ENCODE measurements at regions not wholly inside any gene's neighbourhood (a gene's known extent, or its start where the extent isn't known, plus 50 kb on each side); places are given as distances from the start of the nearest gene placed in this dataset.
"Not testable (repeated sequence)": the region's sequence is repeated elsewhere in the genome, so short reads cannot be mapped to it uniquely, and the experiment has no call there.

DNA sequence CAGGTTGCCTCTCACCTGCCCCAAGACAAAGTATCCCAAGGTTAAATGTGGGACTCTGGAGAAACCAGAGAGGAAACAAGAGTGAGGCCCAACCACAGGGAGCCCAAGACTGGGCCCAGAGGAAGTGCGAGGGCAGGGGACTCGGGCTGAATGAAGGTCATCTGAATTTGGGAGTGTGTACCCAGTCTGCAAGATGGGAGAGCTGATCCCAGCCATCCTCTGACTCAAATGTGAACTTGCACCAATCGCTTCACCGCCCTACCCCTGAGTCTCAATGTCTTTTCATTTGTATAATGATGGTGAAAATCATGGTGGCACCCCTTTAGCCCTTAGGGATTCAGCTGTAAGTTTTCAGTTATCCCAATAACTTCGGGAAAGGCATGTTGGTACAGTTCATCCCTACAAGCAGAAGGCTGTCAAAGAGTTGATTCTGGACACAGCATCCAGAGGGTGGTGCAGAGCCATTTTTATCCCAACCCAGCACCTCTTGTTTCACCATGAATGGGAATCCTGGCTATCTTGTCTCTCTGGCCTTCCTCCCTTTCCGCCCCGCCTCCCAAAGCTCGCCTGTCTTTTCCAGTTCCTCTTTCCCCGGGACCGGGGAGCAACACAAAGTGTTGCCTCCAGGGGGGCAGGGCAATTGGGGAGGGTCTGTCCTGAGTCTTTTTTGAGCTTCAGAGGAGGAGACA, 123.4 kb downstream of the NUFIP1 start:
- no peaks in the 10 kb centered on the region for H3K36me3 Mint-ChIP-seq (ENCODE audit: low read depth)
- peaks cover 10% of the 10 kb centered on the region for H3K27me3 Mint-ChIP-seq
- H3K4me1 Mint-ChIP-seq, result peaks cover 2% of the 10 kb centered on the region
- no peaks in the 10 kb centered on the region for H3K9me3 ChIP-seq (ENCODE audit: control insufficient read depth, low read length, poor library complexity, severe bottlenecking)
- DNase-seq (no peak), ATAC-seq (no peak)
- H3K4me3 Mint-ChIP-seq, result no peak overlapping the region
- no peak overlapping the region for H3K27ac Mint-ChIP-seq

DNA sequence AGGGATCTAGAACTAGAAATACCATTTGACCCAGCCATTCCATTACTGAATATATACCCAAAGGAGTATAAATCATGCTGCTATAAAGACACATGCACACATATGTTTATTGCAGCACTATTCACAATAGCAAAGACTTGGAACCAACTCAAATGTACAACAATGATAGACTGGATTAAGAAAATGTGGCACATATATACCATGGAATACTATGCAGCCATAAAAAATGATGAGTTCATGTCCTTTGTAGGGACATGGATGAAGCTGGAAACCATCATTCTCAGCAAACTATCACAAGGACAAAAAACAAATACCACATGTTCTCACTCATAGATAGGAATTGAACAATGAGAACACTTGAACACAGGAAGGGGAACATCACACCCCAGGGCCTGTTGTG, 125.6 kb downstream of the NUFIP1 start:
- not testable (repeated sequence) for H3K27ac Mint-ChIP-seq; H3K4me3 Mint-ChIP-seq; DNase-seq; H3K9me3 ChIP-seq (ENCODE audit: control insufficient read depth, low read length, poor library complexity, severe bottlenecking); H3K4me1 Mint-ChIP-seq; ATAC-seq; H3K36me3 Mint-ChIP-seq (ENCODE audit: low read depth)
- peaks cover 24% of the 10 kb centered on the region for H3K27me3 Mint-ChIP-seq

DNA sequence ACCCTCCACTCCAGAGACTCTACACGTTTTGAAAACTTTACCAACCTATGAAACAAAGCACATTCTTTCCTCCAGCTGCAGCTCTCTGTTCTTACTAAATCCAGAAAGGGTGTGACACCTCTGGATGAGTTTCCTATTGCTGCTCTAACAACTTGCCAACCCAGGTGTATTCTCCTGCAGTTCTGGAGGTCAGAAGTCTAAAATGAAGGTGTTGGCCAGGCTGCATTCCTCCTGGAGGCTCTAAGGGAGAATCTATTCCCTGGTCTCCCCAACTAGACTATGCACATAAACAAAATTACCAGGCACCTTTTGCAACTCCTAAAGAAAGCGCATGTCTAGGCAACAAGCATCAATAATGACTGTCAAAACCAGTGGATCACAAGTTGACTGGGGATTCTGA, 128.8 kb downstream of the NUFIP1 start:
- Mint-ChIP-seq H3K27me3 (peaks cover 47% of the 10 kb centered on the region), H3K27ac (no peak overlapping the region), H3K4me3 (no peak overlapping the region), H3K36me3 (ENCODE audit: low read depth) (peaks cover 2% of the 10 kb centered on the region), H3K4me1 (no peaks in the 10 kb centered on the region)
- DNase-seq (no peak), ATAC-seq (no peak)
- H3K9me3 ChIP-seq (ENCODE audit: control insufficient read depth, low read length, poor library complexity, severe bottlenecking), result no peaks in the 10 kb centered on the region

DNA sequence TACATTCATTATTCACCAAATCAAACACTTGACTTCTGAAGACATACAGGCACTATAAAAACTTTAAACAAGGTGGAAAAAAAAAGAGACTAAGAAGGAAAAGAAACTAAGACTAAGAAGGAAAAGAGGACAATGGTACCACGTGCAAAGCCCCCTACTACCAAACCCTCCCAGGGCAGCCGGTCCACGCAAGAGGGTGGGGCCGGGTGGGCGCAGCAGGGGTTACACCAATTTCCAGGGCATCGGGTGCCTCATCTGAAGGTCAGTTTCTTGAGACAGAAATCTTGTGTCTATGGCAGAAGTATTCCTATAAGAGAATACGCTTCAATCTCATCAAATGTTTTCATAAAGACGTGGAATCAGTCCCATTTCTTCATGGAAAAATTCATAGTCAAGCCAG, 131.5 kb downstream of the NUFIP1 start:
- Mint-ChIP-seq H3K27ac (no peak overlapping the region), H3K4me1 (peaks cover 5% of the 10 kb centered on the region), H3K36me3 (ENCODE audit: low read depth) (peaks cover 2% of the 10 kb centered on the region), H3K4me3 (no peak overlapping the region), H3K27me3 (peaks cover 59% of the 10 kb centered on the region)
- no peak for DNase-seq
- no peaks in the 10 kb centered on the region for H3K9me3 ChIP-seq (ENCODE audit: control insufficient read depth, low read length, poor library complexity, severe bottlenecking)
- no peak for ATAC-seq

DNA sequence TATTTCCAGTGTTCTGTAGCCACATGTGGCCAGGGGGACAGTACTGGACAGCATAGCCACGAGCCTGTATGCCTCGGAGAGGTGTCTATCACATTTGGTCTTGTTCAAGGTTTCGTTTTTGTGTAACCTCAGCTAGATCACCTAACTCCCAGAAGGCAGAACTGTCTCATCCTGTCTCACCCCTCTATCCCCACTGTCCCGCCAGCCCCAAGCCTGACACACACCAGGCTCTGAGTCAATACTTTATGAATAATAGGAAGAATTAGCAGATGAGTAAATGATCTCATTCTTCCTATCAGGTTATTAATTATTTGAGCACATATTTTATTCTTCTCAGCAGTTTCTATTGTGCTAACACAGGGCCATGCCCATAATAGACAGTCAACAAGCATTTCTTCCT, 132.2 kb downstream of the NUFIP1 start:
- H3K36me3 Mint-ChIP-seq (ENCODE audit: low read depth), result peaks cover 2% of the 10 kb centered on the region
- peaks cover 56% of the 10 kb centered on the region for H3K27me3 Mint-ChIP-seq
- DNase-seq, result no peak
- peaks cover 5% of the 10 kb centered on the region for H3K4me1 Mint-ChIP-seq
- no peaks in the 10 kb centered on the region for H3K9me3 ChIP-seq (ENCODE audit: control insufficient read depth, low read length, poor library complexity, severe bottlenecking)
- H3K4me3 Mint-ChIP-seq, result no peak overlapping the region
- no peak for ATAC-seq
- no peak overlapping the region for H3K27ac Mint-ChIP-seq

DNA sequence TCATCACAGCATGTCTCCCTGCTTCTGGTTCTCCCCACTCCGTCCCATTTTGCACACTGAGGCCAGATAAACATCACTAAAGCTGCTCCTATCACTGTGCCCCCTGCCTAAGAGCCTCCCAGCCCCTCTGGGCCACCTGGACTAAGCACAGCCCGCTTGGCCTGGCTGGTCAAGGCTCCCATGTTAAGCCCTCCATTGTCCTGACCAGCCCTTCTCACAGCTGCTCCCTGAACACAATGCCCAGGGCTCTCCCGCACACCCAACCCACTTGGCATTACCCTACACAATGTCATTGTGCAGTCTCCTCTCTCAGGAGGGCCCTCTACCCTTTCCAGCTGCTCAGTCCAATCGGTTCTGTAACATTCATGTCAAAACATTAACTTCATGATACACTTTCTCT, 133.4 kb downstream of the NUFIP1 start:
- Mint-ChIP-seq H3K27ac (no peak overlapping the region), H3K4me1 (peaks cover 5% of the 10 kb centered on the region)
- H3K9me3 ChIP-seq (ENCODE audit: control insufficient read depth, low read length, poor library complexity, severe bottlenecking), result no peaks in the 10 kb centered on the region

DNA sequence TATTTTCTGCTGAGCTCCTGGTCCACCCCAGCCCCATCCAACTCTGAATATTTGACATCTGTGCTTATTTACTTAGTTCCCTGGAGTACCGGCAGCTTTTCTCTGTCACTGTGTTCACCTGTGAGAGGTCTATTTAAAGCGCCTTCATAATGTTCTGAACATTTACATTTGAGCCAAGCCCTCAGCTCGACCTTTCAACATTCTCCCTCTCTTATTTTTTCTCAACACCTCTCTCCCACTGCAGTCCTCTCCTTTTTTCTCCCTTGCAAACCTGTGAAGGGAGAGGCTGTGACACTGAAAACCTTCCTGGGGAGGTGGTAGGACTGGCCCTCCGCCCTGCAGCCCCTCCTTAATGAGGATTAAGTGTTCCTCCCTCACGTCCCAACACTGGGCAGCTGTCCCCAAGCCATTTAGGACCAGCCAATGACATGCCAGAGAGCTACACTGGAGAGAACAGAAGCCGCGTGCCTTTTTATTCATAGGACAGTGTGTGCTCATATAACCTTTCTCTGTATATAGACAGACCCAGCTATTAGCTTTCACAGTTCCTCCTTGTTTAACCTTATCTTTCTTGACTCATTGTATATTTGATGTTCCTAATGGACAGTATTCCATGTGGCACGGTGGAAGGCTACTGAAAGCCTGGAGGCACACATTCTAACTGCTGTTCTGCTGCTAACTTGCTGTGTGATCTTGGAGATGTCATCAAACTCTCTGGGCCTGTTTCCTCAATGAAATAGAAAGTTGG, 134.8 kb downstream of the NUFIP1 start:
- no peak for DNase-seq
- H3K9me3 ChIP-seq (ENCODE audit: control insufficient read depth, low read length, poor library complexity, severe bottlenecking), result no peaks in the 10 kb centered on the region
- H3K27me3 Mint-ChIP-seq, result peaks cover 49% of the 10 kb centered on the region
- no peak for ATAC-seq
- H3K4me1 Mint-ChIP-seq, result peaks cover 5% of the 10 kb centered on the region
- peak overlapping the region; percentile 19 for H3K27ac Mint-ChIP-seq
- no peak overlapping the region for H3K4me3 Mint-ChIP-seq
- H3K36me3 Mint-ChIP-seq (ENCODE audit: low read depth), result peaks cover 2% of the 10 kb centered on the region

More for the DNA sequence above, 133.4 kb downstream of the NUFIP1 start:
- peaks cover 59% of the 10 kb centered on the region for H3K27me3 Mint-ChIP-seq
- H3K4me3 Mint-ChIP-seq, result no peak overlapping the region
- H3K36me3 Mint-ChIP-seq (ENCODE audit: low read depth), result peaks cover 2% of the 10 kb centered on the region
- ATAC-seq (no peak), DNase-seq (no peak)

DNA sequence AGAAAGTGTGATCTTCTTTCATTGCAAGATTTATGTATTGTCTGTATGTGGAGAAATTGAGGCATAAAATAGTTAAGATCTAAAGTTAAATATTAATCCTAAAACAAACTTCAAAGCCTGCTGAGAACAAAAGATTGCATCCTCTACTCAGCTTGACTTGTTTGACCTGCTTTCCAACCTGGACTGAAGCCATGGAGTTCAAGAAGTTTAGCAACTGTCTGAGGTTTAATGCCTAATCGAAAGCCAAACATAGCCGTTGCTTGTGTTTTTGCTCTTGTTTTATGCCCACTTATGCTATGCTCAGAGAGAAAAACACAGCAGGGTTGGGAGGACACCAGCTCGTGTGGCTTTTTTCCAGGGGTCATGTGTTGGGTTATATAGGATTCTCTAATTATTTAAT, 135.6 kb downstream of the NUFIP1 start:
- H3K9me3 ChIP-seq (ENCODE audit: control insufficient read depth, low read length, poor library complexity, severe bottlenecking), result no peaks in the 10 kb centered on the region
- Mint-ChIP-seq H3K27me3 (peaks cover 41% of the 10 kb centered on the region), H3K4me1 (peaks cover 5% of the 10 kb centered on the region), H3K27ac (no peak overlapping the region), H3K4me3 (no peak overlapping the region), H3K36me3 (ENCODE audit: low read depth) (peaks cover 2% of the 10 kb centered on the region)
- DNase-seq (no peak), ATAC-seq (no peak)

DNA sequence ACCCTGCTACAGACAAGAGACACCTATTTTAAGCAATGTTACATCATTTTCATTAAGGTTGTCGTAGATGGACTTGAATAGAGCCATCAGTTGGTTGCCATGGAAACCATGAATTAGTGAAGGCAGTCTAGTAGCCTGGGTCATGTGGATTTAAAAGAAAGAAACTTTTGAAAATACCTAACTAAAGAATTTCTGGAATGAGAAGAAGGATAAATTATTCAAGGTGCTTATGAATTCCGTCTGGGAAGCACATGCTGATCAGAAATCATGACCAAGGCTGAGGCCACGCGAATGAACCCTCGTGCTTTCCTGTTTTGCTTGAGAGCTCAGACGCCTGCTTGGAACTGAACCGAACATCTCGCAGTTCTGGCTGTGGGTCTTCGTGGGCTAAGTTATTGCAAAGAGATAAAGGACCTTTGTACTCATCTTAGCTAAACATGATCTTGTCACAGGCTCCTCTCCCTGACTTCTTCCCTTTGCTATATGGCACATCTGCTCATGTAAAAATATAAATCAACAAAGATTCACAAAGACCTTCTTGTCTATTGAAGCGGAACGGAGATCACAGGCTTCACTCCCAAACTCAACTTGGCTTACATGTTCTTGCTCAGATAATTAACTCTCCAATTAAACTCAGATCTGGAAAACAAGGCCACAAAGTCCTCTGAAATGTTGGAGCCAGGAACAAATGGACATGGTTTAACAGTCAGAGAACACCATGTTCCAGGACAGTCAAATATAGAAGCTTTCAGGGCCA, 140.2 kb downstream of the NUFIP1 start:
- Mint-ChIP-seq H3K36me3 (ENCODE audit: low read depth) (no peaks in the 10 kb centered on the region), H3K27me3 (peaks cover 7% of the 10 kb centered on the region), H3K4me3 (no peak overlapping the region), H3K4me1 (no peaks in the 10 kb centered on the region), H3K27ac (no peak overlapping the region)
- DNase-seq, result no peak
- ATAC-seq, result no peak
- no peaks in the 10 kb centered on the region for H3K9me3 ChIP-seq (ENCODE audit: control insufficient read depth, low read length, poor library complexity, severe bottlenecking)

DNA sequence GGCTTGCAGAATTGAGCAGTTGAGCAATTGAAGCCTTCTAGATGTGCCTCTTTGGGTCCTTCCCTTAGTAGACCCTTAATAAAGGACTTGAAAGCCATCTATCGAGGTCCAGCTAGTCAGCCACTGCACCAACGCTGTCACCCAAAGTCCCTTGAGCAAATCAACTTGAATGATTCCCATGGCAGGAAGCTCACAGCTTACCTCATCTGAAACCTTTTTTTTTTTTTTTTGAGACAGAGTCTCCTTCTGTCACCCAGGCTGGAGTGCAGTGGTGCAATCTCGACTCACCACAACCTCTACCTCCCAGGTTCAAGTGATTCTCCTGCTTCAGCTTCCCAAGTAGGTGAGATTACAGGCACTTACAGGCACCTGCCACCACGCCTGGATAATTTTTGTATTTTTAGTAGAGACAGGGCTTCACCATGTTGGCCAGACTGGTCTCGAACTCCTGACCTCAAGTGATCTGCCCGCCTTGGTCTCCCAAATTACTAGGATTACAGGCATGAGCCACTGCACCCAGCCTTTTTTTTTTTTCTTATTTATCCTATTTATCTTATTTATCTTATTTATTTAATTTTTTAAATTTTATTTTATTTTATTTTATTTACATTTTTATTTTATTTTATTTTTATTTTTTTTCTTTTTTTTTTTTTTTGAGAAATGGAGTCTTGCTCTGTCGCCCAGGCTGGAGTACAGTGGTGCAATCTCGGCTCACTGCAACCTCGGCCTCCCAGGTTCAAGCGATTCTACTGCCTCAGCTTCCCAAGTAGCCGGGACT, 143.8 kb downstream of the NUFIP1 start:
- not testable (repeated sequence) for H3K4me1 Mint-ChIP-seq; H3K9me3 ChIP-seq (ENCODE audit: control insufficient read depth, low read length, poor library complexity, severe bottlenecking); H3K4me3 Mint-ChIP-seq; H3K27ac Mint-ChIP-seq; H3K36me3 Mint-ChIP-seq (ENCODE audit: low read depth); DNase-seq; ATAC-seq
- peaks cover 11% of the 10 kb centered on the region for H3K27me3 Mint-ChIP-seq

DNA sequence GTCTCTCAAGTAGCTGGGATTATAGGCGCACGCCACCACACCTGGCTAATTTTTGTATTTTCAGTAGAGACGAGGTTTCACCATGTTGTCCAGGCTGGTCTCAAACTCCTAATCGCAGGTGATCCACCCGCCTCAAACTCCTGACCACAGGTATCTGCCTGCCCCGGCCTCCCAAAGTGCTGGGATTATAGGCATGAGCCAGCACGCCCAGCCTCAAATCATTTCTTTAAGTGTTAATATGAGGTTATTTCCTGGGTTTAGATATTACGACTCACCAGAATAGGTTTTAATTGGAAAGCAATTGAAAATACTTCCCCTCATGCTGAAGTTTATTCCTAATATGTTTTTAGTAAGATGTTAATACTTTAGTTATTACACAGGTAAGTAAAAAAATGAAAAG, 144.5 kb downstream of the NUFIP1 start:
- H3K27ac Mint-ChIP-seq, result no peak overlapping the region
- ATAC-seq, result no peak
- H3K9me3 ChIP-seq (ENCODE audit: control insufficient read depth, low read length, poor library complexity, severe bottlenecking), result no peaks in the 10 kb centered on the region

DNA sequence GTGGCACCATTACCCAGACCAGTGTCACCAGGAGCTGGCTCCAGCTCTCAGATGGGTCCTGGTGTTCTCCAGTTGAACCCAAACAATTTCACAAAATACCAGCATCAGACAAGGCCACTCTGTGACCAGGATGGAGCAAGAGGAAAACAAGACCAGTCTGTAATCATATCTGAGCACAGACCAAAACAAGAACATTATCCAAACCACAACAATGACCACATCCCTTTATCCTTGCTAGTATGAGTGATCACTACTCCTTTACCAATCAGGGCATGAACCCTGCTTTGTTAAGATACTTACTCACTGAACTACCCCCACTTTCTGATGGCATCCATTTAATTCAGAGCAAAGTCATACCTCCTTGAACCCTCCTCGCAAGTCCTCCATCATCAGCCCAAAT, 145.9 kb downstream of the NUFIP1 start:
- Mint-ChIP-seq H3K27ac (no peak overlapping the region), H3K4me1 (no peaks in the 10 kb centered on the region), H3K4me3 (no peak overlapping the region), H3K27me3 (peaks cover 15% of the 10 kb centered on the region), H3K36me3 (ENCODE audit: low read depth) (no peaks in the 10 kb centered on the region)
- DNase-seq (no peak), ATAC-seq (no peak)
- H3K9me3 ChIP-seq (ENCODE audit: control insufficient read depth, low read length, poor library complexity, severe bottlenecking), result no peaks in the 10 kb centered on the region

More for the DNA sequence above, 144.5 kb downstream of the NUFIP1 start:
- Mint-ChIP-seq H3K4me3 (no peak overlapping the region), H3K4me1 (no peaks in the 10 kb centered on the region), H3K36me3 (ENCODE audit: low read depth) (no peaks in the 10 kb centered on the region), H3K27me3 (peaks cover 15% of the 10 kb centered on the region)
- no peak for DNase-seq

DNA sequence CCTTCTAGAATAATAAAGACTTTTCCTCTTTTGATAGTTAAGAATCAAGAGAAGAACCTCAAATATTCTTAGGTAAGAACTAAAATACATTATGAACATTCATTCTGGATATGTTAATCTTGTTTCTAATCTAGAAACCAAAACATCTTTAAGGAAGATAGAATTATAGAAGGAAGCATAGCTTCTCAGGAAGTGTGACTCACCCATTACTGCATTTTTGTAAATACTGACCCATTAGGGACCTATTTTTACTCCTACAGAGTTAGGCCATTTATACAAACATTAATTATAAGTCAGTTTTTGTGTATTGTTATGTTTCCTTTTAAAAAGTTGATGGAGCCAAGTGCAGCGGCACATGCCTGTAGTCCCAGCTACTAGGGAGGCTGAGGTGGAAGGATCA, 147.1 kb downstream of the NUFIP1 start:
- Mint-ChIP-seq H3K4me1 (no peaks in the 10 kb centered on the region), H3K27ac (no peak overlapping the region), H3K36me3 (ENCODE audit: low read depth) (no peaks in the 10 kb centered on the region), H3K4me3 (no peak overlapping the region), H3K27me3 (peaks cover 15% of the 10 kb centered on the region)
- no peaks in the 10 kb centered on the region for H3K9me3 ChIP-seq (ENCODE audit: control insufficient read depth, low read length, poor library complexity, severe bottlenecking)
- ATAC-seq (no peak), DNase-seq (no peak)
